Tibial nerve (tissue), 3 donors: ENCODE measurements at regions not wholly inside any gene's neighbourhood (a gene's known extent, or its start where the extent isn't known, plus 50 kb on each side); places are given as distances from the start of the nearest gene placed in this dataset.

ENCODE experiments used
- CTCF ChIP-seq, 5 experiments: fragments of 200-600 bp in 3 of 5; fragments of 450-650 bp in 2 of 5; sonication (generic) in 3 of 5; IDR thresholded peaks; one replicate each; pipeline ENCODE4 v1.5.1; 2016 to 2019; ENCODE audit warnings: antibody characterized with exemption in 5 of 5, mild to moderate bottlenecking in 3 of 5, moderate library complexity in 2 of 5
- POLR2A ChIP-seq, 2 donors: fragments of 450-650 bp; IDR thresholded peaks; one replicate each; pipeline ENCODE4 v1.6.1; 2017; ENCODE audit warnings: antibody characterized with exemption in 2 of 2, mild to moderate bottlenecking in 2 of 2, moderate library complexity in 2 of 2

- TF ChIP-seq CTCF (IDR thresholded peaks at IDR 0.05) = no peak
- no peak for TF ChIP-seq POLR2A (IDR thresholded peaks at IDR 0.05)
Observed at GRCh38 chr11:105298630-105299029, 159.1 kb upstream of the CARD18 start.
